ENCODE measurements at regions not wholly inside any gene's neighbourhood (a gene's known extent, or its start where the extent isn't known, plus 50 kb on each side); places are given as distances from the start of the nearest gene placed in this dataset.
"Not testable (repeated sequence)": the region's sequence is repeated elsewhere in the genome, so short reads cannot be mapped to it uniquely, and the experiment has no call there.

- TF ChIP-seq, protein P1, sequence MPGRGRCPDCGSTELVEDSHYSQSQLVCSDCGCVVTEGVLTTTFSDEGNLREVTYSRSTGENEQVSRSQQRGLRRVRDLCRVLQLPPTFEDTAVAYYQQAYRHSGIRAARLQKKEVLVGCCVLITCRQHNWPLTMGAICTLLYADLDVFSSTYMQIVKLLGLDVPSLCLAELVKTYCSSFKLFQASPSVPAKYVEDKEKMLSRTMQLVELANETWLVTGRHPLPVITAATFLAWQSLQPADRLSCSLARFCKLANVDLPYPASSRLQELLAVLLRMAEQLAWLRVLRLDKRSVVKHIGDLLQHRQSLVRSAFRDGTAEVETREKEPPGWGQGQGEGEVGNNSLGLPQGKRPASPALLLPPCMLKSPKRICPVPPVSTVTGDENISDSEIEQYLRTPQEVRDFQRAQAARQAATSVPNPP (IDR thresholded peaks at IDR 0.05; ENCODE audit: borderline replicate concordance, insufficient read depth, insufficient read length) = not testable (repeated sequence)
- TF ChIP-seq EP300 (IDR thresholded peaks at IDR 0.05; ENCODE audit: low read length); ZNF23 (CRISPR knock-in tag; IDR thresholded peaks at IDR 0.05); MAX (CRISPR knock-in tag; IDR thresholded peaks at IDR 0.05); ZBTB34 (CRISPR knock-in tag; IDR thresholded peaks at IDR 0.05); ZNF740 (CRISPR knock-in tag; IDR thresholded peaks at IDR 0.05); ZNF740 (tag; IDR thresholded peaks at IDR 0.05); MGA (IDR thresholded peaks at IDR 0.05); CEBPB (tag; IDR thresholded peaks at IDR 0.05); ZZZ3 (IDR thresholded peaks at IDR 0.05); MAFG (tag; conservative IDR thresholded peaks at IDR 0.05); SMARCC2 (IDR thresholded peaks at IDR 0.05; ENCODE audit: low read depth): not testable (repeated sequence)
- TF ChIP-seq, protein P2, sequence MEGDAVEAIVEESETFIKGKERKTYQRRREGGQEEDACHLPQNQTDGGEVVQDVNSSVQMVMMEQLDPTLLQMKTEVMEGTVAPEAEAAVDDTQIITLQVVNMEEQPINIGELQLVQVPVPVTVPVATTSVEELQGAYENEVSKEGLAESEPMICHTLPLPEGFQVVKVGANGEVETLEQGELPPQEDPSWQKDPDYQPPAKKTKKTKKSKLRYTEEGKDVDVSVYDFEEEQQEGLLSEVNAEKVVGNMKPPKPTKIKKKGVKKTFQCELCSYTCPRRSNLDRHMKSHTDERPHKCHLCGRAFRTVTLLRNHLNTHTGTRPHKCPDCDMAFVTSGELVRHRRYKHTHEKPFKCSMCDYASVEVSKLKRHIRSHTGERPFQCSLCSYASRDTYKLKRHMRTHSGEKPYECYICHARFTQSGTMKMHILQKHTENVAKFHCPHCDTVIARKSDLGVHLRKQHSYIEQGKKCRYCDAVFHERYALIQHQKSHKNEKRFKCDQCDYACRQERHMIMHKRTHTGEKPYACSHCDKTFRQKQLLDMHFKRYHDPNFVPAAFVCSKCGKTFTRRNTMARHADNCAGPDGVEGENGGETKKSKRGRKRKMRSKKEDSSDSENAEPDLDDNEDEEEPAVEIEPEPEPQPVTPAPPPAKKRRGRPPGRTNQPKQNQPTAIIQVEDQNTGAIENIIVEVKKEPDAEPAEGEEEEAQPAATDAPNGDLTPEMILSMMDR (IDR thresholded peaks at IDR 0.05 in 2 of 3, conservative IDR thresholded peaks at IDR 0.05 in 1 of 3; ENCODE audit: insufficient read depth in 2 of 3, low read depth in 1 of 3, low read length in 3 of 3) = not testable (repeated sequence)
These were observed 144.0 kb upstream of the KRAS start for GRCh38 chr12:25394775-25395174.
